ENCODE measurements at regions not wholly inside any gene's neighbourhood (a gene's known extent, or its start where the extent isn't known, plus 50 kb on each side); places are given as distances from the start of the nearest gene placed in this dataset.

GRCh38 chr17:6019959-6020358 is 50.2 kb upstream of the WSCD1 start:
- H3K9me3 ChIP-seq: no peaks in the 10 kb centered on the region
- TF ChIP-seq CTCF (IDR thresholded peaks at IDR 0.05) (no peak), POLR2A (IDR thresholded peaks at IDR 0.05) (no peak), POLR2AphosphoS5 (IDR thresholded peaks at IDR 0.05; ENCODE audit: insufficient read depth in 1 of 2, low read depth in 1 of 2) (no peak)
- H3K36me3 ChIP-seq: no peaks in the 10 kb centered on the region
- DNase-seq (ENCODE audit: extremely low spot score in 2 of 2): no peak
- no peak overlapping the region for H3K4me3 ChIP-seq
- intact Hi-C loops (cut with DNase I): no loop called here
- no peaks in the 10 kb centered on the region for H3K27me3 ChIP-seq
- no peaks in the 10 kb centered on the region for H3K4me1 ChIP-seq
- no peak overlapping the region for H3K27ac ChIP-seq

GRCh38 chr17:6020376-6021010 is 49.7 kb upstream of the WSCD1 start:
- Histone ChIP-seq H3K4me3 (no peak overlapping the region), H3K9me3 (no peaks in the 10 kb centered on the region), H3K4me1 (no peaks in the 10 kb centered on the region), H3K36me3 (no peaks in the 10 kb centered on the region), H3K27me3 (no peaks in the 10 kb centered on the region), H3K27ac (no peak overlapping the region)
- intact Hi-C loops (cut with DNase I): no loop called here
- DNase-seq (ENCODE audit: extremely low spot score in 2 of 2): no peak
- TF ChIP-seq POLR2AphosphoS5 (IDR thresholded peaks at IDR 0.05; ENCODE audit: insufficient read depth in 1 of 2, low read depth in 1 of 2) (no peak), CTCF (IDR thresholded peaks at IDR 0.05) (no peak), POLR2A (IDR thresholded peaks at IDR 0.05) (no peak)
